Osteoblast (primary cell): ENCODE measurements at regions not wholly inside any gene's neighbourhood (a gene's known extent, or its start where the extent isn't known, plus 50 kb on each side); places are given as distances from the start of the nearest gene placed in this dataset.

ENCODE experiments used
- DNase-seq: peaks from one replicate; pipeline ENCODE4 v3.0.0; 2011; ENCODE audit warnings: low spot score, mixed read lengths; ENCODE audit not compliant: insufficient read length; ENCODE audit errors: missing footprints
- H2AFZ ChIP-seq: 2 replicates; pipeline ENCODE4 v1.6.0; 2011; ENCODE audit warnings: mild to moderate bottlenecking, low read length
- H3K27ac ChIP-seq: 2 replicates; pipeline ENCODE4 v1.5.1; 2011; ENCODE audit warnings: mild to moderate bottlenecking, low read depth, low read length, moderate library complexity
- H3K27me3 ChIP-seq: 2 replicates; pipeline ENCODE4 v1.6.0; 2012; ENCODE audit warnings: mild to moderate bottlenecking, control low read depth, inconsistent platforms, low read length, moderate library complexity; ENCODE audit not compliant: insufficient read depth
- H3K36me3 ChIP-seq: 2 replicates; pipeline ENCODE4 v1.5.1; 2011; ENCODE audit warnings: mild to moderate bottlenecking, low read length, control low read depth, moderate library complexity; ENCODE audit not compliant: insufficient read depth
- H3K4me1 ChIP-seq: 2 replicates; pipeline ENCODE4 v1.5.1; 2011; ENCODE audit warnings: mild to moderate bottlenecking, low read length, control low read depth, moderate library complexity; ENCODE audit not compliant: insufficient read depth
- H3K4me2 ChIP-seq: 2 replicates; pipeline ENCODE4 v1.6.0; 2011; ENCODE audit warnings: mild to moderate bottlenecking, low read length; ENCODE audit not compliant: insufficient read depth
- H3K4me3 ChIP-seq: fragments of 200-600 bp; sonication (generic); 3 replicates; pipeline ENCODE4 v1.5.1; 2012; ENCODE audit warnings: mild to moderate bottlenecking, low read length, inconsistent platforms; ENCODE audit not compliant: insufficient read depth
- H3K79me2 ChIP-seq: 2 replicates; pipeline ENCODE4 v1.6.0; 2012; ENCODE audit warnings: mild to moderate bottlenecking, low read length, control low read depth, inconsistent platforms; ENCODE audit not compliant: insufficient read depth
- H3K9me3 ChIP-seq: 2 replicates; pipeline ENCODE4 v1.5.1; 2011; ENCODE audit warnings: low read depth, low read length, control low read depth
- H4K20me1 ChIP-seq: 2 replicates; pipeline ENCODE4 v1.6.0; 2012; ENCODE audit warnings: mild to moderate bottlenecking, low read length, control low read depth; ENCODE audit not compliant: insufficient read depth
- TF ChIP-seq, protein P1 (sequence below): IDR thresholded peaks from 2 replicates; pipeline ENCODE4 v1.5.1; 2011; ENCODE audit warnings: mild to moderate bottlenecking, low read depth, low read length, moderate library complexity; ENCODE audit errors: extremely low read depth

DNA sequence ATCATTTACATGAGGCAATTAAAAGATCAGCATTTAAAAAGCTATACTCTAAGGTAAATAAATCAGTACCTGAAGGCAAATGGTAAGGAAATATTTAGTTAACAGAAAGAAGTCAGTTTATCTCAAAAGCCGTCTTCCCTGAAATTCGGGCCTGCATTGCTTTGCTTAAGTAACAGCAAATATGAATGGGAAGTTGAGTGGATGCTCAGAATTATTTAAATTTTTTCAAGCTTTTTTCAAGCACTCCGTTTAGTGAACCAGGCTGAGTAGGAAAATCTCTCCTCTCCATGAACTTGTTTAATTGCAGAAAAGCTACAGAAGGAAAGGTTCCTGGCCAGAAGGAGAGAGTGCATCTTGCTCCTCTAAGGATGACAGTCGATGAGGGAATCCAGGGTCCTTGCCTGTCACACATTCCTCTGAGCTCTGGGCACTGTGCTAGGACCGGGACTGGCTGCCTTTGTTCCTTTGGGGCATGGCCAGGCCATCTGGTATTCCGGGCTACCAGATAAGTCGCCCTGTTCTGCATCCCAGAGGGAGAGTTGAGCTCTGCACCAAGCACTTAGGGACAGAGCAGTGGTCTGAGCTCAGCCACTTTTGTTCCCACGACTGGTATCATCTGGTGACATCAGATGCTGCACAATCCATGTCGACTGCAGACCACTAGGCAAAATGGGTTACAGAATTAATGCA, 77.6 kb downstream of the RIN2 start:
- H2AFZ ChIP-seq = no peak overlapping the region
- H3K4me2 ChIP-seq = no peak overlapping the region
- no peak for DNase-seq

DNA sequence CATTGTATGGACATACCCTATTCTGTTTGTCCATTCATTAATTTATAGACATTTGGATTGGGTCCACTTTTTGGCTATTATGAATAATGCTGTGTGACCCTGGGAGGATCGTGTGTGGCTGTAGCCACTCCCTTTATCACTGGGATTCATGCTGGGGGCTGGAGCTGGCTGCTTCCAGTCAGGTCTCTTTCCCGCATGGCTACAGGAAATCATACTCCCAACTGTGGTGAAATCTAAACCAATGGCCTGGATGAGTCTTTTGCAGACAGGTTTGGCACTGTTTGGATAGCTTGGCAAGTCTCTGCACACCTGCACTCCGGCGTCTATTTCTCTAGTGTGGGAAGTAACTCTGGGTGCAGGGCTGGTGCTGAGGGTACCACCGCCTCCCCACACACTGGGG, 80.4 kb downstream of the RIN2 start:
- Histone ChIP-seq H3K27ac (no peak overlapping the region), H3K27me3 (no peaks in the 10 kb centered on the region), H3K9me3 (no peaks in the 10 kb centered on the region), H4K20me1 (no peaks in the 10 kb centered on the region), H3K79me2 (no peaks in the 10 kb centered on the region), H2AFZ (no peak overlapping the region), H3K36me3 (no peaks in the 10 kb centered on the region), H3K4me2 (no peak overlapping the region), H3K4me3 (no peak overlapping the region), H3K4me1 (no peaks in the 10 kb centered on the region)
- no peak for DNase-seq
- TF ChIP-seq, protein P1, sequence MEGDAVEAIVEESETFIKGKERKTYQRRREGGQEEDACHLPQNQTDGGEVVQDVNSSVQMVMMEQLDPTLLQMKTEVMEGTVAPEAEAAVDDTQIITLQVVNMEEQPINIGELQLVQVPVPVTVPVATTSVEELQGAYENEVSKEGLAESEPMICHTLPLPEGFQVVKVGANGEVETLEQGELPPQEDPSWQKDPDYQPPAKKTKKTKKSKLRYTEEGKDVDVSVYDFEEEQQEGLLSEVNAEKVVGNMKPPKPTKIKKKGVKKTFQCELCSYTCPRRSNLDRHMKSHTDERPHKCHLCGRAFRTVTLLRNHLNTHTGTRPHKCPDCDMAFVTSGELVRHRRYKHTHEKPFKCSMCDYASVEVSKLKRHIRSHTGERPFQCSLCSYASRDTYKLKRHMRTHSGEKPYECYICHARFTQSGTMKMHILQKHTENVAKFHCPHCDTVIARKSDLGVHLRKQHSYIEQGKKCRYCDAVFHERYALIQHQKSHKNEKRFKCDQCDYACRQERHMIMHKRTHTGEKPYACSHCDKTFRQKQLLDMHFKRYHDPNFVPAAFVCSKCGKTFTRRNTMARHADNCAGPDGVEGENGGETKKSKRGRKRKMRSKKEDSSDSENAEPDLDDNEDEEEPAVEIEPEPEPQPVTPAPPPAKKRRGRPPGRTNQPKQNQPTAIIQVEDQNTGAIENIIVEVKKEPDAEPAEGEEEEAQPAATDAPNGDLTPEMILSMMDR = no peak

More for the DNA sequence above, 77.6 kb downstream of the RIN2 start:
- Histone ChIP-seq H3K79me2 (no peaks in the 10 kb centered on the region), H3K9me3 (no peaks in the 10 kb centered on the region), H3K36me3 (no peaks in the 10 kb centered on the region), H3K4me1 (no peaks in the 10 kb centered on the region), H4K20me1 (no peaks in the 10 kb centered on the region), H3K4me3 (no peak overlapping the region), H3K27me3 (no peaks in the 10 kb centered on the region), H3K27ac (no peak overlapping the region)
- TF ChIP-seq, protein P1 = no peak

DNA sequence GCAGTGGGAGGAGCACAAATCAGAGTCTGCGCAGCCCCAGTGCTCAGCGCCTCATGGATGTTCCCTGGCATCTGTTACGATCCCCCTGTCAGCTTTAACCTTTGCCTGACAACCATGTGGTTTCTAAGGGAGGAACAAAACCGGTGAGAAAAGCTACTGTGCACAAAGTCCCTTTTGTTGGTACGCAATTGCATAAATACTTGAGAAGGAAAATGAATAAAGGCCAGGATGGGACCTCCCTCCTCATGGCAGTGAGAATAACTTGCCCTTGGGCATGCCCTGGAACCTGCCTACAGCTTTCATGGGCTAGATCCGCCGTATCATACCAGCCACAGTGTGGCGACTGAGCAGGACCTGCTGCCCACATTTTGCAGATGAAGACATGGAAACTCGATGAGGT, 81.0 kb downstream of the RIN2 start:
- H3K4me1 ChIP-seq = no peaks in the 10 kb centered on the region
- H3K27ac ChIP-seq = no peak overlapping the region
- no peaks in the 10 kb centered on the region for H3K79me2 ChIP-seq
- DNase-seq = no peak
- H3K36me3 ChIP-seq = no peaks in the 10 kb centered on the region
- no peak overlapping the region for H2AFZ ChIP-seq
- no peak overlapping the region for H3K4me2 ChIP-seq
- H3K9me3 ChIP-seq = no peaks in the 10 kb centered on the region
- no peaks in the 10 kb centered on the region for H4K20me1 ChIP-seq
- H3K27me3 ChIP-seq = no peaks in the 10 kb centered on the region
- H3K4me3 ChIP-seq = no peak overlapping the region
- TF ChIP-seq, protein P1 = no peak

DNA sequence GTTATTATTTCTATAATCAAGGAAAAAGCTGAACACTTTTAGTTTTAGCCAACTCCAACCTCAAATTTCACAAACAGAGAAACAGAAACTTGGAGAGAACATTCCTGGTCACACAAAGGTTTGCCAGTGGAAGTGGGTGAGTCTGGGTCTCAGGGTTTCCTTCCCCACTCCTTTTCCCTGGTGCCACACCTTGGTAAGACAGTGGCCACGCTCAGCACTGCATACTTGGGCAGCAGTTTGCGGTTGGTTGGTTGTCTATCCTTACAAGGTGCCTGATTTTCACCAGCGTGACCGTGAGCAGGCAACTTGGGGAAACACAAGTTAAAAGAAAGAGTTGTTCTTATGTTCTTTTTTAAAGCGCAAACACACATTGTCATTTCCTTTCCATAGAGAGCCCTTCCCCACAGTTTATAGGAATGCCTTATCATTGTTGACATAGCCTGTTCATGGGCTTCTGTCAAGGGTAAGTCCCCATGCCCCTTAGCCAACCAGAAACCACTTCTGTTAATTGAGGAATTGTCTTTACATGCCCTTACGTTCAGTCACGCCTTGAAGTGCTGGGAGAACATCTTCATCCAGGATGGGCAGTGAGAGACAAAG, 82.2 kb downstream of the RIN2 start:
- Histone ChIP-seq H3K36me3 (no peaks in the 10 kb centered on the region), H4K20me1 (no peaks in the 10 kb centered on the region), H2AFZ (no peak overlapping the region)

More for the DNA sequence above, 82.2 kb downstream of the RIN2 start:
- no peaks in the 10 kb centered on the region for H3K27me3 ChIP-seq
- no peaks in the 10 kb centered on the region for H3K4me1 ChIP-seq
- H3K9me3 ChIP-seq = no peaks in the 10 kb centered on the region
- no peak overlapping the region for H3K27ac ChIP-seq
- DNase-seq = no peak
- no peak overlapping the region for H3K4me2 ChIP-seq
- H3K4me3 ChIP-seq = no peak overlapping the region
- TF ChIP-seq, protein P1 = no peak
- no peaks in the 10 kb centered on the region for H3K79me2 ChIP-seq
